IPS-NIHi11 (cell line): ENCODE measurements at regions not wholly inside any gene's neighbourhood (a gene's known extent, or its start where the extent isn't known, plus 50 kb on each side); places are given as distances from the start of the nearest gene placed in this dataset.
"Not testable (repeated sequence)": the region's sequence is repeated elsewhere in the genome, so short reads cannot be mapped to it uniquely, and the experiment has no call there.

Experiments used
- DNase-seq: peaks from one replicate; pipeline ENCODE4 v3.0.0; 2012; ENCODE audit warnings: mixed read lengths, low spot score

- DNase-seq = no peak
These were observed 93.7 kb upstream of the SGCG start for GRCh38 chr13:23086968-23087623.

- DNase-seq = peak; percentile 75
These were observed 92.9 kb upstream of the SGCG start for GRCh38 chr13:23087880-23088279.

DNA sequence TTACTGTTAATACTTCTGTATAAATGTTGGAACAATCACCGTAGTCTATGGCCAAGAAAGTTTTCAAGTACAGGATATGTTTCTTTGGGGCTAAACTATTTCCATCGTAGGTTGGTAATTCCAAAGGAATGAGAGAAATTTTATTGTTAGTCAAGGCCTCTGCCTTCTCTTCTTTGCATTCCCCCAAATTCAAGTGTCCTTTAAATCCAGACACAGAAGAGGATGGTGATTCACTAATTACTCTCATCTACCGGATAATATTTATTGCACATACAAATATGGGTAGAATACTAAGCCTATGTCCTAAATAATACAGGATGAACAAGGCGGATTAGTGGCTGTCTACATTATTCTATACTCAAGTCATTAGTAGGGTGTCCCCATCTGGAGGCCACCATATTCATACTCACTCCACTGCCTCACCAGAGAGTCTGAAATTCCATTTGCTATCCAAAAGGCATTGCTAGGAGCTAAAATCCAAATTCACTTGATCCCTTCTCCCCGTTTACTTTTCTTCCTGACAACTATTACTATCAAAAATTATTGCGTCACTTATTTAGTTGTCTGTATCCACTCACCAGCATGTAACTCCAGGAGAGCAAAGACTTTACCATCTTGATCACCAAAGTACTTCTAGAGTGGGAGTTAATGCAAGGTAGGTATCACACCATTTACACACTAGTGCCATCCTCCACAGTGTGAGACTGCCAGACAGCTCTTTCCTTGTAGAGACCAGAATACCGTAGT, 82.4 kb upstream of the SGCG start:
- DNase-seq = no peak

GRCh38 chr13:23105051-23105450, 75.7 kb upstream of the SGCG start:
- no peak for DNase-seq

GRCh38 chr13:23107665-23108064, 73.1 kb upstream of the SGCG start:
- DNase-seq = no peak

DNA sequence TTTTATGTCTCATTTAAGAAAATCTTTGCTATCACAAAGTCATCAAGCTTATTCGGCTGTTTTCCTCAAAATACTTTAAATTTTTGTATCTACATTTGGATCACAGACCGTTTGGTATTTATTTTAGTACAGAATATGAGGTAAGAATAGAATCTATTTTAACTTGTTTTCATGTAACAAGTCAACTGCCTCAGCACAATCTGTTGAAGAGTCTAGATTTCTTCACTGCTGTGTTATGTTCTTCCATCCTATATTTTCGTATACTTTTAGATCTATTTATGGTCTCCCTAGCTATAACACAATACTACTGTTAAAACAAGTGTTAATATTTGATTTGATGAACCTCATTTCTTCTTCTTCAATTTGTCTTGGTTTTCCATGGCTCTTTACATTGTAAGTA, 61.6 kb upstream of the SGCG start:
- no peak for DNase-seq

DNA sequence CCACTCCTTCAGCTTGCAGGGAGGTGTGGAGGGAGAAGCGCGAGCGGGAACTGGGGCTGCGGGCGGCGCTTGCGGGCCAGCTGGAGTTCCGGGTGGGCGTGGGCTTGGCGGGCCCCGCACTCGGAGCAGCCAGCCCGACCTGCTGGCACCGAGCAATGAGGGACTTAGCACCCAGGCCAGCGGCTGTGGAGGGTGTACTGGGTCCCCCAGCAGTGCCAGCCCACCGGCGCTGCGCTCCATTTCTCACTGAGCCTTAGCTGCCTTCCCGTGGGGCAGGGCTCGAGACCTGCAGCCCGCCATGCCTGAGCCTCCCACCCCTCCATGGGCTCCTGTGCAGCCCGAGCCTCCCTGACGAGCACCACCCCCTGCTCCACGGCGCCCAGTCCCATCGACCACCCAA, 53.2 kb upstream of the SGCG start:
- not testable (repeated sequence) for DNase-seq

- no peak for DNase-seq
These were observed 51.4 kb upstream of the SGCG start for GRCh38 chr13:23129331-23129730.
